Neuronal stem cell (in vitro differentiated cells): ENCODE measurements at regions not wholly inside any gene's neighbourhood (a gene's known extent, or its start where the extent isn't known, plus 50 kb on each side); places are given as distances from the start of the nearest gene placed in this dataset.

Source experiments
- DNase-seq: peaks from one replicate; pipeline ENCODE4 v3.0.0-alpha.2; 2013; ENCODE audit warnings: low spot score
- H2AFZ ChIP-seq: one replicate; pipeline ENCODE4 v1.6.1; 2013; ENCODE audit warnings: mild to moderate bottlenecking, low read length, inconsistent platforms
- H2AK5ac ChIP-seq: 2 replicates; pipeline ENCODE4 v1.6.1; 2013; ENCODE audit warnings: low read depth, mild to moderate bottlenecking, inconsistent platforms, low read length, moderate library complexity, mixed read lengths
- H2BK120ac ChIP-seq: 2 replicates; pipeline ENCODE4 v1.6.1; 2013; ENCODE audit warnings: low read depth, mild to moderate bottlenecking, inconsistent platforms, low read length, moderate library complexity, mixed read lengths
- H2BK12ac ChIP-seq: one replicate; pipeline ENCODE4 v1.6.1; 2013; ENCODE audit warnings: low read length, inconsistent platforms
- H2BK15ac ChIP-seq: 2 replicates; pipeline ENCODE4 v1.6.1; 2013; ENCODE audit warnings: mild to moderate bottlenecking, low read length, inconsistent platforms, mixed read lengths
- H2BK5ac ChIP-seq: one replicate; pipeline ENCODE4 v1.6.1; 2013; ENCODE audit warnings: inconsistent platforms, mild to moderate bottlenecking, low read length, moderate library complexity
- H3K14ac ChIP-seq: one replicate; pipeline ENCODE4 v1.6.1; 2013; ENCODE audit warnings: low read length, inconsistent platforms
- H3K18ac ChIP-seq: 2 replicates; pipeline ENCODE4 v1.6.1; 2013; ENCODE audit warnings: low read length, inconsistent platforms
- H3K23ac ChIP-seq: 2 replicates; pipeline ENCODE4 v1.6.1; 2013; ENCODE audit warnings: low read depth, mild to moderate bottlenecking, mixed read lengths, low read length, inconsistent platforms; ENCODE audit not compliant: poor library complexity
- H3K27ac ChIP-seq: replicated peaks from 3 replicates; pipeline ENCODE4 v1.5.1; 2013; ENCODE audit warnings: low read length, inconsistent platforms
- H3K27me3 ChIP-seq, 3 experiments: 2 replicates each; pipeline ENCODE4 v1.6.1; 2013; ENCODE audit warnings: low read length in 3 of 3, mild to moderate bottlenecking in 2 of 3, inconsistent platforms in 1 of 3, low read depth in 1 of 3, mixed read lengths in 1 of 3, moderate library complexity in 1 of 3; ENCODE audit not compliant: control insufficient read depth in 3 of 3, insufficient read depth in 3 of 3
- H3K36me3 ChIP-seq, 2 donors: replicated peaks in 1 of 2; 2 replicates each; pipeline ENCODE4 v1.6.1; 2013; ENCODE audit warnings: low read length in 2 of 2; ENCODE audit not compliant: control insufficient read depth in 2 of 2, insufficient read depth in 2 of 2
- H3K4ac ChIP-seq: 2 replicates; pipeline ENCODE4 v1.6.1; 2013; ENCODE audit warnings: inconsistent platforms, mild to moderate bottlenecking, low read length, moderate library complexity
- H3K4me1 ChIP-seq, 2 donors: 1 replicate in 1 of 2; 2 replicates in 1 of 2; pipeline ENCODE4 v1.6.1; 2013; ENCODE audit warnings: low read length in 2 of 2, low read depth in 1 of 2; ENCODE audit not compliant: control insufficient read depth in 2 of 2, insufficient read depth in 1 of 2
- H3K4me2 ChIP-seq: one replicate; pipeline ENCODE4 v1.6.1; 2013; ENCODE audit warnings: mild to moderate bottlenecking, low read length, inconsistent platforms; ENCODE audit not compliant: insufficient read depth, poor library complexity, severe bottlenecking
- H3K4me3 ChIP-seq, 2 donors: 2 replicates each; pipeline ENCODE4 v1.5.1; 2013; ENCODE audit warnings: low read length in 2 of 2, mild to moderate bottlenecking in 2 of 2, inconsistent platforms in 1 of 2, moderate library complexity in 1 of 2
- H3K79me1 ChIP-seq: one replicate; pipeline ENCODE4 v1.6.1; 2013; ENCODE audit warnings: low read depth, mild to moderate bottlenecking, inconsistent platforms, low read length, moderate library complexity
- H3K9ac ChIP-seq: one replicate; pipeline ENCODE4 v1.6.1; 2013; ENCODE audit warnings: mild to moderate bottlenecking, low read depth, low read length, inconsistent platforms; ENCODE audit not compliant: poor library complexity
- H3K9me3 ChIP-seq, 2 donors: replicated peaks in 1 of 2; 2 replicates each; pipeline versions ENCODE3 to v1.6.1; 2013; ENCODE audit warnings: low read length in 2 of 2, mild to moderate bottlenecking in 2 of 2, inconsistent platforms in 1 of 2, low read depth in 1 of 2, mixed read lengths in 1 of 2, moderate library complexity in 1 of 2; ENCODE audit not compliant: control insufficient read depth in 2 of 2, insufficient read depth in 1 of 2
- H4K8ac ChIP-seq: one replicate; pipeline ENCODE4 v1.6.1; 2013; ENCODE audit warnings: low read depth, mild to moderate bottlenecking, inconsistent platforms, low read length, moderate library complexity
- H4K91ac ChIP-seq: one replicate; pipeline ENCODE4 v1.6.1; 2013; ENCODE audit warnings: low read length, low read depth, mild to moderate bottlenecking, inconsistent platforms; ENCODE audit not compliant: poor library complexity
- WGBS, 2 donors: extraction: QIAGEN DNeasy Blood & Tissue Kit; methylation state at CpG; one replicate each; pipeline ENCODE4 v1.1.7; 2013; ENCODE audit warnings: missing lambda C conversion rate in 2 of 2, mixed read lengths in 1 of 2; ENCODE audit not compliant: insufficient read length in 2 of 2, insufficient replicate concordance in 1 of 2; ENCODE audit errors: extremely low coverage in 2 of 2; 5-methylcytosine and 5-hydroxymethylcytosine counted together

GRCh38 chr3:65303431-65303830 is 615.6 kb upstream of the ADAMTS9 start:
- H3K23ac ChIP-seq, result no peak overlapping the region
- peaks cover 0 to 2% of the 10 kb centered on the region in 2 donors for H3K9me3 ChIP-seq
- H2BK12ac ChIP-seq, result no peak overlapping the region
- DNase-seq, result no peak
- H3K4me3 ChIP-seq, result peak overlapping the region in 1 of 2 donors; percentile 45
- H3K36me3 ChIP-seq, result no peaks in the 10 kb centered on the region
- no peak overlapping the region for H3K14ac ChIP-seq
- no peaks in the 10 kb centered on the region for H3K27me3 ChIP-seq
- H3K9ac ChIP-seq, result no peak overlapping the region
- no peak overlapping the region for H3K4me2 ChIP-seq
- no peak overlapping the region for H3K4ac ChIP-seq
- no peak overlapping the region for H2AK5ac ChIP-seq
- H4K8ac ChIP-seq, result no peak overlapping the region
- H3K4me1 ChIP-seq, result no peaks in the 10 kb centered on the region
- H3K79me1 ChIP-seq, result no peaks in the 10 kb centered on the region
- H3K27ac ChIP-seq, result no peak overlapping the region
- no peak overlapping the region for H2BK120ac ChIP-seq
- H3K18ac ChIP-seq, result no peak overlapping the region
- no peak overlapping the region for H4K91ac ChIP-seq
- WGBS, 2 donors, result no CpG with 5 or more reads among the region's 6 CpGs
- no peak overlapping the region for H2BK5ac ChIP-seq
- no peak overlapping the region for H2AFZ ChIP-seq
- no peak overlapping the region for H2BK15ac ChIP-seq

- H2BK12ac ChIP-seq, result no peak overlapping the region
- H3K9ac ChIP-seq, result no peak overlapping the region
- H2BK120ac ChIP-seq, result no peak overlapping the region
- no peak overlapping the region for H3K23ac ChIP-seq
- WGBS, 2 donors, result no CpG with 5 or more reads among the region's 4 CpGs
- H3K9me3 ChIP-seq, result no peaks in the 10 kb centered on the region
- H3K4me2 ChIP-seq, result no peak overlapping the region
- H2BK15ac ChIP-seq, result no peak overlapping the region
- no peak overlapping the region for H2BK5ac ChIP-seq
- DNase-seq, result no peak
- peak overlapping the region; percentile 30 for H2AFZ ChIP-seq
- H3K79me1 ChIP-seq, result no peaks in the 10 kb centered on the region
- H3K27ac ChIP-seq, result no peak overlapping the region
- H3K27me3 ChIP-seq, result peaks cover 0 to 14% (median 0%) of the 10 kb centered on the region in 3 experiments
- no peak overlapping the region for H4K91ac ChIP-seq
- no peak overlapping the region for H3K4ac ChIP-seq
- H2AK5ac ChIP-seq, result no peak overlapping the region
- H3K14ac ChIP-seq, result no peak overlapping the region
- H3K4me3 ChIP-seq, result no peak overlapping the region
- no peak overlapping the region for H4K8ac ChIP-seq
- H3K18ac ChIP-seq, result no peak overlapping the region
- no peaks in the 10 kb centered on the region for H3K36me3 ChIP-seq
- H3K4me1 ChIP-seq, result peaks cover 2 to 5% of the 10 kb centered on the region in 2 donors
Measured at GRCh38 chr3:65291448-65292125, 603.8 kb upstream of the ADAMTS9 start.

GRCh38 chr3:65288776-65289175 is 601.0 kb upstream of the ADAMTS9 start:
- H3K79me1 ChIP-seq, result no peaks in the 10 kb centered on the region
- H3K27ac ChIP-seq, result no peak overlapping the region
- no peak overlapping the region for H3K14ac ChIP-seq
- peaks cover 0 to 1% (median 0%) of the 10 kb centered on the region in 3 experiments for H3K27me3 ChIP-seq
- no peak overlapping the region for H2AFZ ChIP-seq
- no peak overlapping the region for H3K4ac ChIP-seq
- WGBS, 2 donors, result no CpG with 5 or more reads among the region's 4 CpGs
- H3K18ac ChIP-seq, result no peak overlapping the region
- no peak overlapping the region for H2AK5ac ChIP-seq
- no peak overlapping the region for H2BK5ac ChIP-seq
- H2BK120ac ChIP-seq, result no peak overlapping the region
- no peak overlapping the region for H3K9ac ChIP-seq
- no peak overlapping the region for H2BK15ac ChIP-seq
- H4K8ac ChIP-seq, result no peak overlapping the region
- no peak overlapping the region for H3K23ac ChIP-seq
- H3K36me3 ChIP-seq, result no peaks in the 10 kb centered on the region
- no peak overlapping the region for H4K91ac ChIP-seq
- no peak overlapping the region for H2BK12ac ChIP-seq
- H3K4me2 ChIP-seq, result no peak overlapping the region
- no peak for DNase-seq
- H3K4me3 ChIP-seq, result no peak overlapping the region
- no peaks in the 10 kb centered on the region for H3K9me3 ChIP-seq
- H3K4me1 ChIP-seq, result peaks cover 2 to 15% of the 10 kb centered on the region in 2 donors

- no peaks in the 10 kb centered on the region for H3K36me3 ChIP-seq
- H2BK120ac ChIP-seq, result no peak overlapping the region
- H3K14ac ChIP-seq, result no peak overlapping the region
- H4K8ac ChIP-seq, result no peak overlapping the region
- H2BK15ac ChIP-seq, result no peak overlapping the region
- no peak overlapping the region for H3K18ac ChIP-seq
- no peaks in the 10 kb centered on the region for H3K9me3 ChIP-seq
- H3K4ac ChIP-seq, result no peak overlapping the region
- H2BK12ac ChIP-seq, result no peak overlapping the region
- H2AFZ ChIP-seq, result no peak overlapping the region
- H3K23ac ChIP-seq, result no peak overlapping the region
- H3K79me1 ChIP-seq, result no peaks in the 10 kb centered on the region
- H3K27ac ChIP-seq, result no peak overlapping the region
- peaks cover 0 to 10% of the 10 kb centered on the region in 2 donors for H3K4me1 ChIP-seq
- no peak overlapping the region for H3K4me3 ChIP-seq
- no peak overlapping the region for H2BK5ac ChIP-seq
- no peak overlapping the region for H3K4me2 ChIP-seq
- DNase-seq, result no peak
- no CpG with 5 or more reads among the region's 2 CpGs for WGBS, 2 donors
- H3K9ac ChIP-seq, result no peak overlapping the region
- no peak overlapping the region for H2AK5ac ChIP-seq
- no peaks in the 10 kb centered on the region for H3K27me3 ChIP-seq
- H4K91ac ChIP-seq, result no peak overlapping the region
Measured at GRCh38 chr3:65285956-65286355, 598.2 kb upstream of the ADAMTS9 start.
